HCT116 (cell line): ENCODE measurements at regions not wholly inside any gene's neighbourhood (a gene's known extent, or its start where the extent isn't known, plus 50 kb on each side); places are given as distances from the start of the nearest gene placed in this dataset.
"Not testable (repeated sequence)": the region's sequence is repeated elsewhere in the genome, so short reads cannot be mapped to it uniquely, and the experiment has no call there.

Experiments used
- ATAC-seq: fragments of 200-7000 bp; cut with Tn5 transposase; 2 replicates; pipeline ENCODE4 v1.9.1; 2020; ENCODE audit warnings: mild to moderate bottlenecking, moderate library complexity
- BruUV-seq: library from RNA; stranded (reverse); fragments of 400-500 nt; replicated peaks from 2 replicates; lab custom pipeline; 2021; lab: Mats Ljungman, UMichigan
- CTCF ChIA-PET: fragments of 300-600 bp; sonication (Branson Sonifier 250); formaldehyde crosslinking; loops from one replicate; lab custom pipeline; 2021; ENCODE audit warnings: antibody characterized with exemption; lab: Charles Lee
- POLR2A ChIA-PET: fragments of 300-600, 350-600 bp; sonication (Branson Sonifier 250); formaldehyde crosslinking; loops from one replicate; lab custom pipeline; 2021; ENCODE audit warnings: antibody characterized with exemption; lab: Charles Lee
- RAD21 ChIA-PET, 2 experiments: fragments of 300-600 bp; sonication (Branson Sonifier 250); formaldehyde crosslinking; loops; one replicate each; lab custom pipeline; 2023; ENCODE audit warnings: low total read pairs in 2 of 2; ENCODE audit not compliant: uncharacterized antibody in 2 of 2, unreplicated experiment in 2 of 2, low non-redundant PET in 1 of 2; lab: Charles Lee
- DNase-seq: peaks from one replicate; pipeline ENCODE4 v3.0.0-alpha.2; 2010; ENCODE audit warnings: low read depth, low spot score
- H2AFZ ChIP-seq: fragments of 200-600 bp; shearing (Covaris generic), sonication (generic); 2 replicates; pipeline ENCODE4 v1.6.1; 2017; ENCODE audit warnings: low read depth, mixed run types, mixed read lengths, antibody characterized with exemption, low read length; ENCODE audit not compliant: poor library complexity, severe bottlenecking
- H3K27ac ChIP-seq: 2 replicates; pipeline ENCODE4 v1.5.1; 2012; ENCODE audit warnings: low read depth, low read length
- H3K27me3 ChIP-seq: fragments of 200-600 bp; sonication (generic); 2 replicates; pipeline ENCODE4 v1.6.1; 2016; ENCODE audit warnings: mixed run types, low read length, mixed read lengths; ENCODE audit not compliant: insufficient read depth
- H3K36me3 ChIP-seq, 2 experiments: fragments of 200-500 bp in 1 of 2; fragments of 200-600 bp in 1 of 2; sonication (Bioruptor generic) in 1 of 2; sonication (generic) in 1 of 2; 2 replicates each; pipeline versions ENCODE4 v1.5.1 to v1.6.1; 2014 to 2016; ENCODE audit warnings: low read length in 2 of 2, inconsistent platforms in 1 of 2, mixed read lengths in 1 of 2, mixed run types in 1 of 2; ENCODE audit not compliant: insufficient read depth in 2 of 2, control insufficient read depth in 1 of 2
- H3K4me1 ChIP-seq, 2 experiments: fragments of 200-600 bp in 1 of 2; sonication (generic) in 1 of 2; 2 replicates each; pipeline versions ENCODE4 v1.5.1 to v1.6.1; 2012 to 2017; ENCODE audit warnings: low read length in 2 of 2, inconsistent platforms in 1 of 2, mild to moderate bottlenecking in 1 of 2, mixed read lengths in 1 of 2, mixed run types in 1 of 2, moderate library complexity in 1 of 2; ENCODE audit not compliant: insufficient read depth in 2 of 2, control insufficient read depth in 1 of 2
- H3K4me2 ChIP-seq: fragments of 200-600 bp; sonication (generic); 2 replicates; pipeline ENCODE4 v1.6.1; 2017; ENCODE audit warnings: mixed run types, low read length, mixed read lengths
- H3K4me3 ChIP-seq, 2 experiments: fragments of 200-600 bp in 1 of 2; sonication (generic) in 1 of 2; replicated peaks in 1 of 2; 2 replicates each; pipeline ENCODE4 v1.5.1; 2011 to 2016; ENCODE audit warnings: low read length in 2 of 2, control low read depth in 1 of 2, low read depth in 1 of 2, mild to moderate bottlenecking in 1 of 2, mixed read lengths in 1 of 2, mixed run types in 1 of 2
- H3K79me2 ChIP-seq: fragments of 200-600 bp; sonication (generic); 2 replicates; pipeline ENCODE4 v1.6.1; 2017; ENCODE audit warnings: mild to moderate bottlenecking, mixed run types, low read length, moderate library complexity, mixed read lengths; ENCODE audit not compliant: insufficient read depth
- H3K9ac ChIP-seq: fragments of 200-600 bp; sonication (generic); 2 replicates; pipeline ENCODE4 v1.6.1; 2016; ENCODE audit warnings: low read length, mixed read lengths
- H3K9me2 ChIP-seq: fragments of 200-600 bp; sonication (generic), shearing (Covaris generic); 2 replicates; pipeline ENCODE4 v1.6.1; 2017; ENCODE audit warnings: mixed run types, mild to moderate bottlenecking, moderate library complexity; ENCODE audit not compliant: insufficient read depth
- H3K9me3 ChIP-seq, 2 experiments: fragments of 200-500 bp in 1 of 2; fragments of 200-600 bp in 1 of 2; sonication (Bioruptor generic) in 1 of 2; sonication (generic) in 1 of 2; 2 replicates each; pipeline ENCODE4 v1.6.1; 2014 to 2017; ENCODE audit warnings: low read length in 2 of 2, mixed read lengths in 2 of 2, inconsistent platforms in 1 of 2, low read depth in 1 of 2, mild to moderate bottlenecking in 1 of 2, mixed run types in 1 of 2, moderate library complexity in 1 of 2; ENCODE audit not compliant: control insufficient read depth in 1 of 2, insufficient read depth in 1 of 2
- H4K20me1 ChIP-seq: fragments of 200-600 bp; sonication (generic), shearing (Covaris generic); 2 replicates; pipeline ENCODE4 v1.6.1; 2017; ENCODE audit warnings: mixed run types, mild to moderate bottlenecking, moderate library complexity; ENCODE audit not compliant: insufficient read depth
- ATF3 ChIP-seq: IDR thresholded peaks from 2 replicates; pipeline ENCODE4 v1.6.1; 2012
- CEBPB ChIP-seq: IDR thresholded peaks from 2 replicates; pipeline ENCODE4 v1.6.1; 2012; ENCODE audit warnings: low read depth
- CTCF ChIP-seq, 3 experiments: fragments of 200-600 bp in 1 of 3; sonication (generic) in 1 of 3; IDR thresholded peaks in 2 of 3; conservative IDR thresholded peaks in 1 of 3; 2 replicates each; pipeline ENCODE4 v1.5.1; 2012 to 2017; ENCODE audit warnings: low read depth in 2 of 3, low read length in 2 of 3, antibody characterized with exemption in 1 of 3, borderline replicate concordance in 1 of 3, control low read depth in 1 of 3, mild to moderate bottlenecking in 1 of 3, mixed read lengths in 1 of 3, mixed run types in 1 of 3, moderate library complexity in 1 of 3; ENCODE audit not compliant: insufficient read depth in 1 of 3
- EGR1 ChIP-seq: IDR thresholded peaks from 2 replicates; pipeline ENCODE4 v1.6.1; 2012; ENCODE audit warnings: low read depth
- ELF1 ChIP-seq: IDR thresholded peaks from 2 replicates; pipeline ENCODE4 v1.6.1; 2012; ENCODE audit warnings: low read depth, borderline replicate concordance
- EZH2 ChIP-seq: fragments of 200-600 bp; sonication (generic); IDR thresholded peaks from 2 replicates; pipeline ENCODE4 v1.6.1; 2017; ENCODE audit warnings: antibody characterized with exemption, mixed run types
- FOSL1 ChIP-seq: IDR thresholded peaks from 2 replicates; pipeline ENCODE4 v1.6.1; 2012; ENCODE audit warnings: low read depth
- MAX ChIP-seq: IDR thresholded peaks from 2 replicates; pipeline ENCODE4 v1.6.1; 2012
- POLR2A ChIP-seq: IDR thresholded peaks from 2 replicates; pipeline ENCODE4 v1.7.0; 2011; ENCODE audit warnings: borderline replicate concordance; ENCODE audit not compliant: insufficient read depth, insufficient read length; ENCODE audit errors: extremely low read depth
- POLR2AphosphoS5 ChIP-seq: IDR thresholded peaks from 2 replicates; pipeline ENCODE4 v1.6.1; 2011; ENCODE audit warnings: mild to moderate bottlenecking, low read depth, low read length, moderate library complexity
- RAD21 ChIP-seq: IDR thresholded peaks from 2 replicates; pipeline ENCODE4 v1.6.1; 2012; ENCODE audit warnings: low read depth, mild to moderate bottlenecking
- SIN3A ChIP-seq: IDR thresholded peaks from 2 replicates; pipeline ENCODE4 v1.6.1; 2012; ENCODE audit warnings: low read depth
- SP1 ChIP-seq: IDR thresholded peaks from 2 replicates; pipeline ENCODE4 v1.6.1; 2012; ENCODE audit warnings: low read depth
- SRF ChIP-seq: IDR thresholded peaks from 2 replicates; pipeline ENCODE4 v1.6.1; 2012; ENCODE audit warnings: low read depth
- TCF7L2 ChIP-seq: IDR thresholded peaks from 2 replicates; pipeline ENCODE4 v1.7.0; 2011; ENCODE audit warnings: borderline replicate concordance, inconsistent platforms; ENCODE audit not compliant: insufficient read depth, insufficient read length; ENCODE audit errors: extremely low read depth
- YY1 ChIP-seq: IDR thresholded peaks from 2 replicates; pipeline ENCODE4 v1.6.1; 2011; ENCODE audit warnings: low read length, low read depth, moderate library complexity, mild to moderate bottlenecking; ENCODE audit not compliant: insufficient replicate concordance; ENCODE audit errors: extremely low read depth
- ZBTB33 ChIP-seq: IDR thresholded peaks from 2 replicates; pipeline ENCODE4 v1.6.1; 2011; ENCODE audit warnings: mild to moderate bottlenecking, low read length, moderate library complexity; ENCODE audit not compliant: insufficient replicate concordance; ENCODE audit errors: extremely low read depth
- ZFX ChIP-seq: fragments of 450-650 bp; IDR thresholded peaks from 2 replicates; pipeline ENCODE4 v1.6.1; 2017
- intact Hi-C: fragments of 100-400 bp; cut with micrococcal nuclease; formaldehyde crosslinking; loops from 2 replicates; pipeline ENCODE4 v1.10.0; 2022

- DNase-seq (no peak), ATAC-seq (no peak)
- CTCF ChIA-PET: no interaction called here
- H3K4me3 ChIP-seq: no peak overlapping the region
- no peak overlapping the region for H2AFZ ChIP-seq
- H3K4me2 ChIP-seq: no peak overlapping the region
- H3K4me1 ChIP-seq: no peaks in the 10 kb centered on the region
- BruUV-seq: no TSS peak
- no peaks in the 10 kb centered on the region for H3K79me2 ChIP-seq
- no peaks in the 10 kb centered on the region for H3K27me3 ChIP-seq
- no peak overlapping the region for H3K27ac ChIP-seq
- H4K20me1 ChIP-seq: no peaks in the 10 kb centered on the region
- POLR2A ChIA-PET: no interaction called here
- TF ChIP-seq ATF3: no peak
- no peak for TF ChIP-seq POLR2AphosphoS5
- no peak for TF ChIP-seq POLR2A
- no peak for TF ChIP-seq SIN3A
- no peak for TF ChIP-seq MAX
- TF ChIP-seq EZH2: no peak
- TF ChIP-seq ELF1: no peak
- no peak for TF ChIP-seq SP1
- no peak for TF ChIP-seq FOSL1
- no peak for TF ChIP-seq EGR1
- TF ChIP-seq ZBTB33: no peak
- no peak for TF ChIP-seq YY1
- no peak for TF ChIP-seq RAD21
- TF ChIP-seq CEBPB: no peak
- no peak for TF ChIP-seq TCF7L2
- no peak for TF ChIP-seq CTCF (IDR thresholded peaks at IDR 0.05 in 2 of 3, conservative IDR thresholded peaks at IDR 0.05 in 1 of 3; ENCODE audit: borderline replicate concordance in 1 of 3, insufficient read depth in 1 of 3, low read depth in 2 of 3, low read length in 2 of 3)
- no peak for TF ChIP-seq ZFX
- no peak for TF ChIP-seq SRF
- H3K9me3 ChIP-seq: no peaks in the 10 kb centered on the region
- RAD21 ChIA-PET: no interaction called here
- H3K9me2 ChIP-seq: no peaks in the 10 kb centered on the region
- H3K36me3 ChIP-seq: no peaks in the 10 kb centered on the region
- H3K9ac ChIP-seq: no peak overlapping the region
- intact Hi-C loops: no loop called here
Measured at GRCh38 chr18:30595942-30596341, 446.6 kb downstream of the DSC3 start.

- H2AFZ ChIP-seq, H3K27ac ChIP-seq, intact Hi-C loops, H3K9me3 ChIP-seq, H3K4me1 ChIP-seq, RAD21 ChIA-PET, H3K36me3 ChIP-seq, POLR2A ChIA-PET, H3K4me3 ChIP-seq, H3K79me2 ChIP-seq, CTCF ChIA-PET, H3K27me3 ChIP-seq, H3K4me2 ChIP-seq, BruUV-seq, H3K9ac ChIP-seq, ATAC-seq, H4K20me1 ChIP-seq, H3K9me2 ChIP-seq, DNase-seq: not testable (repeated sequence)
Measured at GRCh38 chr18:30594911-30595310, 447.6 kb downstream of the DSC3 start.
